HL-60 (cell line): ENCODE measurements at regions not wholly inside any gene's neighbourhood (a gene's known extent, or its start where the extent isn't known, plus 50 kb on each side); places are given as distances from the start of the nearest gene placed in this dataset.

ENCODE experiments used
- DNase-seq, 2 experiments: peaks; one replicate each; pipeline ENCODE4 v3.0.0-alpha.2; 2010 to 2020; ENCODE audit warnings: low read depth in 1 of 2, low spot score in 1 of 2
- H3K27ac ChIP-seq: fragments of 250-450 bp; sonication (Bioruptor Pico); replicated peaks from 2 replicates; pipeline ENCODE4 v1.5.1; 2020; ENCODE audit warnings: mild to moderate bottlenecking, moderate library complexity
- H3K27me3 ChIP-seq: fragments of 250-450 bp; sonication (Bioruptor Pico); 2 replicates; pipeline ENCODE4 v1.5.1; 2021; ENCODE audit warnings: mild to moderate bottlenecking, moderate library complexity; ENCODE audit not compliant: insufficient read depth, poor library complexity, severe bottlenecking
- H3K4me3 ChIP-seq: replicated peaks from 2 replicates; pipeline ENCODE4 v1.5.1; 2011; ENCODE audit warnings: mild to moderate bottlenecking, control low read depth, low read length; ENCODE audit not compliant: insufficient read depth
- GABPA ChIP-seq: IDR thresholded peaks from 2 replicates; pipeline ENCODE4 v1.6.1; 2012; ENCODE audit warnings: low read depth
- POLR2AphosphoS5 ChIP-seq: IDR thresholded peaks from 2 replicates; pipeline ENCODE4 v1.6.1; 2012; ENCODE audit warnings: low read depth
- SPI1 ChIP-seq: IDR thresholded peaks from 2 replicates; pipeline ENCODE4 v1.6.1; 2012; ENCODE audit warnings: low read depth, mild to moderate bottlenecking, borderline replicate concordance
- TF ChIP-seq, protein P1 (sequence below): IDR thresholded peaks from one replicate; pipeline ENCODE4 v1.5.1; 2011; ENCODE audit warnings: low read length, control low read depth, inconsistent platforms; ENCODE audit not compliant: insufficient read depth
- TF ChIP-seq, protein P2 (sequence below): IDR thresholded peaks from 2 replicates; pipeline ENCODE4 v1.6.1; 2012; ENCODE audit warnings: low read depth; ENCODE audit not compliant: insufficient replicate concordance

DNA sequence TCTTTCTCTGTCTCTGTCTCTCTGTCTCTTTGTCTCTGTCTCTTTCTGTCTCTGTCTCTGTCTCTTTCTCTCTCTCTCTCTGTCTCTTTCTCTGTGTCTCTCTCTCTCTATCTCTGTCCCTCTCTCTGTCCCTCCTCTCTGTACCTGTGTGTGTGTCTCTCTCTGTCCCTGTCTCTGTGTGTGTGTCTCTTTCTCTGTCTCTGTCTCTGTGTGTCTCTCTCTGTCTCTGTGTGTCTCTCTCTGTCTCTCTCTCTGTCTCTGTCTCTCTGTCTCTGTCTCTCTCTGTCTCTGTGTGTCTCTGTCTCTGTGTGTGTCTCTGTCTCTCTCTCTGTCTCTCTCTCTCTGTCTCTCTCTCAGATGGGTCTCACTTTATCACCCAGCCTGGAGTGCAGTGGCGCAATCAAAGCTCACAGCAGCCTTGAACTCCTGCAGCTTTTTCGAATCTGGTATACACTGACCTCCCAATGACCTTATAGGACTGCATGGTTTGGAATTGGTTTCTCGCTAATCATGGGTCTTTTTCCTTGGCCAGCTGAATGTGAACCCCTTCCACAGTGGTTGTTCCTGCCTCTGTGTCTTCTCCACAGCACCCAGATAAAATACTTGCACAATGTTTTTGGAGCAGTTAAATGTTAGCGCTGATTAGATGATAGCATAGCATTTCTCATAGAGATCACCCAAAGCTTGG, 102.6 kb upstream of the KLHL25 start:
- Histone ChIP-seq H3K4me3 (no peak overlapping the region), H3K27ac (no peak overlapping the region), H3K27me3 (no peaks in the 10 kb centered on the region)
- no peak for DNase-seq
- TF ChIP-seq POLR2AphosphoS5 (no peak), GABPA (no peak), SPI1 (no peak)
- TF ChIP-seq, protein P1, sequence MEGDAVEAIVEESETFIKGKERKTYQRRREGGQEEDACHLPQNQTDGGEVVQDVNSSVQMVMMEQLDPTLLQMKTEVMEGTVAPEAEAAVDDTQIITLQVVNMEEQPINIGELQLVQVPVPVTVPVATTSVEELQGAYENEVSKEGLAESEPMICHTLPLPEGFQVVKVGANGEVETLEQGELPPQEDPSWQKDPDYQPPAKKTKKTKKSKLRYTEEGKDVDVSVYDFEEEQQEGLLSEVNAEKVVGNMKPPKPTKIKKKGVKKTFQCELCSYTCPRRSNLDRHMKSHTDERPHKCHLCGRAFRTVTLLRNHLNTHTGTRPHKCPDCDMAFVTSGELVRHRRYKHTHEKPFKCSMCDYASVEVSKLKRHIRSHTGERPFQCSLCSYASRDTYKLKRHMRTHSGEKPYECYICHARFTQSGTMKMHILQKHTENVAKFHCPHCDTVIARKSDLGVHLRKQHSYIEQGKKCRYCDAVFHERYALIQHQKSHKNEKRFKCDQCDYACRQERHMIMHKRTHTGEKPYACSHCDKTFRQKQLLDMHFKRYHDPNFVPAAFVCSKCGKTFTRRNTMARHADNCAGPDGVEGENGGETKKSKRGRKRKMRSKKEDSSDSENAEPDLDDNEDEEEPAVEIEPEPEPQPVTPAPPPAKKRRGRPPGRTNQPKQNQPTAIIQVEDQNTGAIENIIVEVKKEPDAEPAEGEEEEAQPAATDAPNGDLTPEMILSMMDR = no peak
- TF ChIP-seq, protein P2, sequence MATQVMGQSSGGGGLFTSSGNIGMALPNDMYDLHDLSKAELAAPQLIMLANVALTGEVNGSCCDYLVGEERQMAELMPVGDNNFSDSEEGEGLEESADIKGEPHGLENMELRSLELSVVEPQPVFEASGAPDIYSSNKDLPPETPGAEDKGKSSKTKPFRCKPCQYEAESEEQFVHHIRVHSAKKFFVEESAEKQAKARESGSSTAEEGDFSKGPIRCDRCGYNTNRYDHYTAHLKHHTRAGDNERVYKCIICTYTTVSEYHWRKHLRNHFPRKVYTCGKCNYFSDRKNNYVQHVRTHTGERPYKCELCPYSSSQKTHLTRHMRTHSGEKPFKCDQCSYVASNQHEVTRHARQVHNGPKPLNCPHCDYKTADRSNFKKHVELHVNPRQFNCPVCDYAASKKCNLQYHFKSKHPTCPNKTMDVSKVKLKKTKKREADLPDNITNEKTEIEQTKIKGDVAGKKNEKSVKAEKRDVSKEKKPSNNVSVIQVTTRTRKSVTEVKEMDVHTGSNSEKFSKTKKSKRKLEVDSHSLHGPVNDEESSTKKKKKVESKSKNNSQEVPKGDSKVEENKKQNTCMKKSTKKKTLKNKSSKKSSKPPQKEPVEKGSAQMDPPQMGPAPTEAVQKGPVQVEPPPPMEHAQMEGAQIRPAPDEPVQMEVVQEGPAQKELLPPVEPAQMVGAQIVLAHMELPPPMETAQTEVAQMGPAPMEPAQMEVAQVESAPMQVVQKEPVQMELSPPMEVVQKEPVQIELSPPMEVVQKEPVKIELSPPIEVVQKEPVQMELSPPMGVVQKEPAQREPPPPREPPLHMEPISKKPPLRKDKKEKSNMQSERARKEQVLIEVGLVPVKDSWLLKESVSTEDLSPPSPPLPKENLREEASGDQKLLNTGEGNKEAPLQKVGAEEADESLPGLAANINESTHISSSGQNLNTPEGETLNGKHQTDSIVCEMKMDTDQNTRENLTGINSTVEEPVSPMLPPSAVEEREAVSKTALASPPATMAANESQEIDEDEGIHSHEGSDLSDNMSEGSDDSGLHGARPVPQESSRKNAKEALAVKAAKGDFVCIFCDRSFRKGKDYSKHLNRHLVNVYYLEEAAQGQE = no peak

DNA sequence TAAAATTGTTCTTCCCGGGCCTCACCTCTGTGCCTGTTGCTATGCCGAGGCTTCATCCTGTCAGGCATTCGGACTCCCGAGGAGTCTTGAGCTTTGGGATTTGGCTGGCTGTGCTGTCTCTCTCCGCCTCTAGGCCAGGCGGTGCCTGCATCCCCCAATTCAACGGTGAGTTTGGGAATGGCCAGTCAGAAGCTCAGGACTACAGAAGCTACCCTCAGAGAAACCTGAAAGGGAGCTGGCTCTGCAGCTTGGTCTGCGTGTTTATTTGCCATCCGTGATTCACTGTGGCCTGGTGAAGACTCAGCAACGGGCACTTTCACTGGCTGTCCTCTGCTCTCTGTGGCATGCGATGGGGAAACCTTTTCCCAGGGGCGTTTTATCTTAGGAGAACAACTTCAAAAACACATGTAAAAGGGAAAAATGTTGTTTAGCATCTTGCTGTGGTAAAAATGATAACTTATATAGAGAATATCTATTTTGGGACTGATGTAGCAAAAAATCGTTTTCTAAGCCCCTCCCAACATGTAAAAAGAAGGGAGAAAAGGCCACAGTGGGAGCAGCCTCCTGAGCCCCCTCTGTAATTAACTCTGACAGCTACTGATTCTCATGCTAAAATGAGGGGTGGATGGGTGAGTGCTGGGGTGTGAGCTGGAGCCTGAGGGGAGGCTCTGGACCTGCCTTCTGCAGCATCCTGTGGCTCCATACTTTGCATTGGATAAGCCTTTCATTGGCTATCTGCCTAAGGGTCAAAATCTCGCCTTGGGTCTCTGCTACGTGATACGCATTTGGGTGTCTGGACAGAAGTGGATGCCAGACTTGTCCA, 103.4 kb upstream of the KLHL25 start:
- no peak for DNase-seq
- Histone ChIP-seq H3K27me3 (no peaks in the 10 kb centered on the region), H3K27ac (no peak overlapping the region), H3K4me3 (no peak overlapping the region)
- no peak for TF ChIP-seq SPI1
- TF ChIP-seq GABPA = no peak
- TF ChIP-seq, protein P1 = no peak
- TF ChIP-seq POLR2AphosphoS5 = no peak

DNA sequence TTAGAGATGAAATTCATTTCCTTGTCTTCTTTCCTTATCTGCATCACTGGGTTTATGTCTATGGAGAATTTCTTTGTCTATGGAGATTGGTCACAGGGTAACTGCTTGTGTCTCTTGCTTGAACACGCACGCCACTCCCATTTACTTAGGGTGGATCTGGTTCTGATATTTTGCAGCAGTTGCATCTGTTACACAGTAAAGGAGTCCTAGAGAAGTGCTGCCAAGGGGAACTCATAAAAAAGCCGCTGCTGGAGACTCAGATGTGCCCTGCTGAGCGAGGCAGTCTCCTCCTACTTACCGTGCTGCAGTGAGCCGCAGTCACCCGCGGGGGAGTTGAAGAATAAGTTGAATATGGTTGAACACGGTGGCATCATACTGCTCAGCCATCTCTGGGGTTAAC, 105.2 kb upstream of the KLHL25 start:
- no peak for DNase-seq
- H3K27me3 ChIP-seq = no peaks in the 10 kb centered on the region
- no peak overlapping the region for H3K27ac ChIP-seq
- TF ChIP-seq, protein P2 = no peak
- TF ChIP-seq GABPA (no peak), POLR2AphosphoS5 (no peak), SPI1 (no peak)
- TF ChIP-seq, protein P1 = no peak
- H3K4me3 ChIP-seq = no peak overlapping the region
